Endodermal cell (in vitro differentiated cells): ENCODE measurements at regions not wholly inside any gene's neighbourhood (a gene's known extent, or its start where the extent isn't known, plus 50 kb on each side); places are given as distances from the start of the nearest gene placed in this dataset.
"Not testable (repeated sequence)": the region's sequence is repeated elsewhere in the genome, so short reads cannot be mapped to it uniquely, and the experiment has no call there.

Experiments
- DNase-seq: peaks from one replicate; pipeline ENCODE4 v3.0.0-alpha.2; 2017
- H3K27ac ChIP-seq: 2 replicates; pipeline ENCODE4 v1.5.1; 2013; ENCODE audit warnings: mild to moderate bottlenecking, low read depth, low read length, moderate library complexity
- H3K27me3 ChIP-seq: 2 replicates; pipeline ENCODE4 v1.6.1; 2013; ENCODE audit warnings: mild to moderate bottlenecking, low read length, moderate library complexity; ENCODE audit not compliant: insufficient read depth, control insufficient read depth, poor library complexity, severe bottlenecking
- H3K36me3 ChIP-seq: 2 replicates; pipeline ENCODE4 v1.7.0; 2013; ENCODE audit warnings: mild to moderate bottlenecking, low read length, moderate library complexity; ENCODE audit not compliant: control insufficient read depth, insufficient read depth
- H3K4me1 ChIP-seq: one replicate; pipeline ENCODE4 v1.7.0; 2013; ENCODE audit warnings: low read length; ENCODE audit not compliant: control insufficient read depth, insufficient read depth
- H3K4me3 ChIP-seq: 2 replicates; pipeline ENCODE4 v1.5.1; 2013; ENCODE audit warnings: mild to moderate bottlenecking, low read length, moderate library complexity
- H3K9ac ChIP-seq: 2 replicates; pipeline ENCODE4 v1.6.1; 2013; ENCODE audit warnings: mild to moderate bottlenecking, low read length, moderate library complexity; ENCODE audit not compliant: poor library complexity, severe bottlenecking; ENCODE audit errors: extremely low read depth
- H3K9me3 ChIP-seq: 2 replicates; pipeline ENCODE4 v1.6.1; 2013; ENCODE audit warnings: mild to moderate bottlenecking, low read length, moderate library complexity; ENCODE audit not compliant: control insufficient read depth
- H3K27ac Mint-ChIP-seq: 2 replicates; pipeline ENCODE4 v1.8.0; 2020; ENCODE audit warnings: mixed read lengths
- H3K27me3 Mint-ChIP-seq: 2 replicates; pipeline ENCODE4 v1.8.0; 2021; ENCODE audit warnings: mild to moderate bottlenecking, mixed read lengths; ENCODE audit not compliant: insufficient read depth
- H3K36me3 Mint-ChIP-seq: 2 replicates; pipeline ENCODE4 v1.8.0; 2020; ENCODE audit warnings: low read depth, mixed read lengths
- H3K4me1 Mint-ChIP-seq: 2 replicates; pipeline ENCODE4 v1.8.0; 2020; ENCODE audit warnings: mixed read lengths
- H3K4me3 Mint-ChIP-seq: 2 replicates; pipeline ENCODE4 v1.8.0; 2020; ENCODE audit warnings: mild to moderate bottlenecking, moderate library complexity, mixed read lengths
- H3K9me3 Mint-ChIP-seq: 2 replicates; pipeline ENCODE4 v1.8.0; 2020; ENCODE audit warnings: mild to moderate bottlenecking, mixed read lengths
- WGBS, 2 experiments: methylation state at CpG; one replicate each; pipeline versions ENCODE4 v1.1.5 to v1.1.7; 2013; ENCODE audit warnings: missing lambda C conversion rate in 2 of 2, mixed read lengths in 1 of 2; ENCODE audit not compliant: insufficient coverage in 1 of 2, insufficient read length in 1 of 2; 5-methylcytosine and 5-hydroxymethylcytosine counted together

- H3K27me3 ChIP-seq, H3K4me3 Mint-ChIP-seq, H3K9ac ChIP-seq, H3K9me3 ChIP-seq, H3K27me3 Mint-ChIP-seq, DNase-seq, H3K4me1 ChIP-seq, H3K27ac ChIP-seq, H3K4me1 Mint-ChIP-seq, H3K9me3 Mint-ChIP-seq, H3K27ac Mint-ChIP-seq, H3K36me3 Mint-ChIP-seq, H3K36me3 ChIP-seq, H3K4me3 ChIP-seq: not testable (repeated sequence)
- WGBS, 2 experiments = 50% methylated on average over 1 of the region's 2 CpGs; no CpG with 5 or more reads in 1 of the 2 experiments
These were observed 188.9 kb downstream of the ZNF92 start for GRCh38 chr7:65562522-65562921.

GRCh38 chr7:65563333-65563732 lies 189.7 kb downstream of the ZNF92 start:
- not testable (repeated sequence) for H3K36me3 ChIP-seq, H3K27me3 Mint-ChIP-seq, H3K27ac ChIP-seq, H3K9me3 ChIP-seq, H3K4me3 ChIP-seq, H3K27ac Mint-ChIP-seq, H3K27me3 ChIP-seq, H3K36me3 Mint-ChIP-seq, H3K9ac ChIP-seq, H3K9me3 Mint-ChIP-seq, H3K4me3 Mint-ChIP-seq, H3K4me1 ChIP-seq, DNase-seq, H3K4me1 Mint-ChIP-seq
- WGBS, 2 experiments = no CpG with 5 or more reads among the region's 1 CpG

- not testable (repeated sequence) for H3K9ac ChIP-seq, DNase-seq, H3K9me3 Mint-ChIP-seq, H3K4me3 Mint-ChIP-seq, H3K27ac Mint-ChIP-seq, H3K4me3 ChIP-seq, H3K36me3 ChIP-seq, H3K27me3 Mint-ChIP-seq, H3K4me1 ChIP-seq, H3K4me1 Mint-ChIP-seq, H3K27me3 ChIP-seq, H3K27ac ChIP-seq, H3K9me3 ChIP-seq, H3K36me3 Mint-ChIP-seq
- WGBS, 2 experiments = no CpG with 5 or more reads among the region's 6 CpGs
These were observed 194.6 kb downstream of the ZNF92 start for GRCh38 chr7:65568226-65568625.

GRCh38 chr7:65570990-65571389 lies 197.3 kb downstream of the ZNF92 start:
- H3K36me3 Mint-ChIP-seq, H3K27me3 ChIP-seq, H3K36me3 ChIP-seq, H3K27me3 Mint-ChIP-seq, H3K4me3 ChIP-seq, H3K9ac ChIP-seq, H3K4me1 Mint-ChIP-seq, H3K27ac Mint-ChIP-seq, H3K27ac ChIP-seq, H3K4me1 ChIP-seq, H3K9me3 Mint-ChIP-seq, H3K4me3 Mint-ChIP-seq, H3K9me3 ChIP-seq, DNase-seq: not testable (repeated sequence)
- no CpG with 5 or more reads among the region's 1 CpG for WGBS, 2 experiments

- H3K27ac Mint-ChIP-seq, H3K27ac ChIP-seq, DNase-seq, H3K4me1 ChIP-seq, H3K4me1 Mint-ChIP-seq, H3K9ac ChIP-seq, H3K36me3 Mint-ChIP-seq, H3K4me3 Mint-ChIP-seq, H3K9me3 ChIP-seq, H3K36me3 ChIP-seq, H3K27me3 Mint-ChIP-seq, H3K27me3 ChIP-seq, H3K4me3 ChIP-seq, H3K9me3 Mint-ChIP-seq: not testable (repeated sequence)
- WGBS, 2 experiments = 0% methylated on average over 14 of the region's 35 CpGs; no CpG with 5 or more reads in 1 of the 2 experiments
These were observed 198.9 kb downstream of the ZNF92 start for GRCh38 chr7:65572581-65572980.

- not testable (repeated sequence) for H3K36me3 Mint-ChIP-seq, H3K27me3 ChIP-seq, H3K9ac ChIP-seq, H3K27me3 Mint-ChIP-seq, H3K27ac Mint-ChIP-seq, H3K9me3 ChIP-seq, H3K4me1 ChIP-seq, DNase-seq, H3K9me3 Mint-ChIP-seq, H3K4me3 ChIP-seq, H3K27ac ChIP-seq, H3K36me3 ChIP-seq, H3K4me1 Mint-ChIP-seq, H3K4me3 Mint-ChIP-seq
- 100% methylated on average over 1 of the region's 1 CpG; no CpG with 5 or more reads in 1 of the 2 experiments for WGBS, 2 experiments
These were observed 202.7 kb downstream of the ZNF92 start for GRCh38 chr7:65576370-65576769.

- 85% methylated on average over 1 of the region's 2 CpGs; no CpG with 5 or more reads in 1 of the 2 experiments for WGBS, 2 experiments
- not testable (repeated sequence) for DNase-seq, H3K27ac Mint-ChIP-seq, H3K4me3 Mint-ChIP-seq, H3K9me3 ChIP-seq, H3K9ac ChIP-seq, H3K36me3 ChIP-seq, H3K4me1 ChIP-seq, H3K27ac ChIP-seq, H3K27me3 ChIP-seq, H3K36me3 Mint-ChIP-seq, H3K4me3 ChIP-seq, H3K4me1 Mint-ChIP-seq, H3K9me3 Mint-ChIP-seq, H3K27me3 Mint-ChIP-seq
These were observed 209.0 kb downstream of the ZNF92 start for GRCh38 chr7:65582518-65583119.
